ENCODE measurements at regions not wholly inside any gene's neighbourhood (a gene's known extent, or its start where the extent isn't known, plus 50 kb on each side); places are given as distances from the start of the nearest gene placed in this dataset.
"Not testable (repeated sequence)": the region's sequence is repeated elsewhere in the genome, so short reads cannot be mapped to it uniquely, and the experiment has no call there.

DNA sequence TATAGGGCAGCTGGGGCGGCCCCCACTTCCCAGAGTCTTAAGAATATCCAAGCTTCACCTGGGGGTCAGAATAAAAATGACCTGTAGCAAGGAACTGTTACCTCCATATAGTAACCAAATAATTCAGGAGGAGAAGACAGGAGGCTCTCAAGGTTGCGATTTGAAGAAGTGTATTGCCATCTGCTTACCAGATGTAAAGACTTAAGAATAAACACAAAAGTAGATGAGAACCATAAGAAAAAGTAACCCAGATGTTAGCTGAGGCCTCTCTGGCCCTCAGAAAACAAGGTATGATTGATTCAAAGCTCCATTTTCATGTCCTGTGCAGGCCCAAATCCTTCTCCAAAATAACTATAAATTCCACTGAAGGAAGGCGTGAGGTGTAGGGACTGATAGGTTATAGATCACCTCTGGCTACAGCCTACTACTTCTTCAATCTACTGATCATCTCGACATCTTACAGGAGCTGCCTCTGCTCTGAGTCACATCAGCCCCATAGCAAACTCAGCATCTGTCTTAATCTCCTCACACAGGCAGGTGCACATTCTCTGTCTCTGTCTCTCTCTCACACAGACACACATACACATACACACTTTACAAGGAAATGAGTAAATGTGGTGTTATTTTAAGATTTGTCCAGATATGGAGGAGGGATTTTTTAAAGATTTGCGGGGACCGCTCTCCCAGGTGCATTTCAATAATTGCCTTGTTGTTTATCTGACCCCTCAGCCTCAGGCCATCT, 193.9 kb upstream of the EDNRA start:
- TF ChIP-seq, protein P1, sequence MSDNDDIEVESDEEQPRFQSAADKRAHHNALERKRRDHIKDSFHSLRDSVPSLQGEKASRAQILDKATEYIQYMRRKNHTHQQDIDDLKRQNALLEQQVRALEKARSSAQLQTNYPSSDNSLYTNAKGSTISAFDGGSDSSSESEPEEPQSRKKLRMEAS (IDR thresholded peaks at IDR 0.05; ENCODE audit: low read depth, low read length) = no peak
- TF ChIP-seq, protein P2, sequence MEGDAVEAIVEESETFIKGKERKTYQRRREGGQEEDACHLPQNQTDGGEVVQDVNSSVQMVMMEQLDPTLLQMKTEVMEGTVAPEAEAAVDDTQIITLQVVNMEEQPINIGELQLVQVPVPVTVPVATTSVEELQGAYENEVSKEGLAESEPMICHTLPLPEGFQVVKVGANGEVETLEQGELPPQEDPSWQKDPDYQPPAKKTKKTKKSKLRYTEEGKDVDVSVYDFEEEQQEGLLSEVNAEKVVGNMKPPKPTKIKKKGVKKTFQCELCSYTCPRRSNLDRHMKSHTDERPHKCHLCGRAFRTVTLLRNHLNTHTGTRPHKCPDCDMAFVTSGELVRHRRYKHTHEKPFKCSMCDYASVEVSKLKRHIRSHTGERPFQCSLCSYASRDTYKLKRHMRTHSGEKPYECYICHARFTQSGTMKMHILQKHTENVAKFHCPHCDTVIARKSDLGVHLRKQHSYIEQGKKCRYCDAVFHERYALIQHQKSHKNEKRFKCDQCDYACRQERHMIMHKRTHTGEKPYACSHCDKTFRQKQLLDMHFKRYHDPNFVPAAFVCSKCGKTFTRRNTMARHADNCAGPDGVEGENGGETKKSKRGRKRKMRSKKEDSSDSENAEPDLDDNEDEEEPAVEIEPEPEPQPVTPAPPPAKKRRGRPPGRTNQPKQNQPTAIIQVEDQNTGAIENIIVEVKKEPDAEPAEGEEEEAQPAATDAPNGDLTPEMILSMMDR (IDR thresholded peaks at IDR 0.05; ENCODE audit: low read depth, low read length) = no peak
- TF ChIP-seq POLR2A (IDR thresholded peaks at IDR 0.05; ENCODE audit: extremely low read depth, insufficient read length) = no peak
- H3K4me3 ChIP-seq (ENCODE audit: low read depth, low read length) = no peak overlapping the region
- no peak for DNase-seq (ENCODE audit: low read depth)

DNA sequence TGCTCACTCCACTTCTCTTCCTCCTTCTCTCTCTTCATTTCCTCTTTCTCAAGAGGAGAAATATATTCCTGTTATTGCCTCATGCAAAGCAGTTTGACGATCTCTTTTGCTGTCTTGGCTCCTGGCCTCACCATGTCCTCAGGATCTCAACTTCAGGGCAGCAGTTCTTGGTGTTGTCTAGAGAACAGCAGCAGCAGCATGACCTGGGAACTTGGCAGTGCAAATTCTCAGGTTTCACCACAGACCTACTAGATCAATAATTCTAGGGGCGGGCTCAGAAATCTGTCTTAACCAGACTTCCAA, 193.4 kb upstream of the EDNRA start:
- no peak for DNase-seq (ENCODE audit: low read depth)
- no peak for TF ChIP-seq MYC (IDR thresholded peaks at IDR 0.05; ENCODE audit: low read depth, low read length)
- TF ChIP-seq, protein P1 (IDR thresholded peaks at IDR 0.05; ENCODE audit: low read depth, low read length) = no peak
- TF ChIP-seq POLR2A (IDR thresholded peaks at IDR 0.05; ENCODE audit: extremely low read depth, insufficient read length) = no peak
- H3K4me3 ChIP-seq (ENCODE audit: low read depth, low read length) = no peak overlapping the region

DNA sequence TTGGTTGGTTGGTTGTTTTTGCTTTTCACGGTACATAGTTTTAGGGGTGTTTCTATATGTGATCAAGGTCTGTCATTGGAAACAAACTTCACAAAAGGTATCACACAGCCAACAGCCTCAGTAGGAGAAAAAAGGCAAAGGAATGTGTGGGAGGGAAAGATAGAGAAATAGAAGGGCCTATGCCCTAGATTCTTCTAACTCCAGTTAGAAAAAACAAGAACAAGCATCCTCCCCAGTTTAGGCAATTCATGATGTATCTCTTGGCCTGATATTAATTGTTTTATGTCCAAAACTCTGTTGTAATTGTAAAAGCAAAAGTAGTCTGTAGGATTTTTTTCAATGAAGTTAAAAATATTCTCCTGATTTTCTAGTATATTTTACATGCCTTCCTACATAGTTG, 192.4 kb upstream of the EDNRA start:
- DNase-seq (ENCODE audit: low read depth) = no peak
- TF ChIP-seq MYC (IDR thresholded peaks at IDR 0.05; ENCODE audit: low read depth, low read length) (no peak), POLR2A (IDR thresholded peaks at IDR 0.05; ENCODE audit: extremely low read depth, insufficient read length) (no peak)
- TF ChIP-seq, protein P1 (IDR thresholded peaks at IDR 0.05; ENCODE audit: low read depth, low read length) = no peak
- TF ChIP-seq, protein P2 (IDR thresholded peaks at IDR 0.05; ENCODE audit: low read depth, low read length) = no peak
- H3K4me3 ChIP-seq (ENCODE audit: low read depth, low read length) = no peak overlapping the region

DNA sequence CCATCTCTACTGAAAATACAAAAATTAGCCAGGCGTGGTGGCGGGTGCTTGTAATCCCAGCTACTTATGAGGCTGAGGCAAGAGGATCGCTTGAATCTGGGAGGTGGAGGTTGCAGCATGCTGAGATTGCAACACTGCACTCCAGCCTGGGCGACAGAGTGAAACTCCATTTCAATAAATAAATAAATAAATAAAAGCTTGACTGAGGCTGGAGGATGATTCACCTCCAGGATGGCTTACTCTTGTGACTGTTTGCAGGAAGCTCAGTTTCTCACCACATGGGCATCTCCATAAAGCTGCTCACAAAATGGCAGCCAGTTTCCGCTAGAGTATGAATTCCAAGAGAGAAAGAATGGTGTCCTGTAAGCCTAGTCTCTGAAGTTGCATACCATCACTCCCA, 191.7 kb upstream of the EDNRA start:
- TF ChIP-seq, protein P2 (IDR thresholded peaks at IDR 0.05; ENCODE audit: low read depth, low read length) = no peak
- no peak for TF ChIP-seq MYC (IDR thresholded peaks at IDR 0.05; ENCODE audit: low read depth, low read length)
- no peak for TF ChIP-seq POLR2A (IDR thresholded peaks at IDR 0.05; ENCODE audit: extremely low read depth, insufficient read length)
- TF ChIP-seq, protein P1 (IDR thresholded peaks at IDR 0.05; ENCODE audit: low read depth, low read length) = no peak
- no peak overlapping the region for H3K4me3 ChIP-seq (ENCODE audit: low read depth, low read length)
- DNase-seq (ENCODE audit: low read depth) = no peak

DNA sequence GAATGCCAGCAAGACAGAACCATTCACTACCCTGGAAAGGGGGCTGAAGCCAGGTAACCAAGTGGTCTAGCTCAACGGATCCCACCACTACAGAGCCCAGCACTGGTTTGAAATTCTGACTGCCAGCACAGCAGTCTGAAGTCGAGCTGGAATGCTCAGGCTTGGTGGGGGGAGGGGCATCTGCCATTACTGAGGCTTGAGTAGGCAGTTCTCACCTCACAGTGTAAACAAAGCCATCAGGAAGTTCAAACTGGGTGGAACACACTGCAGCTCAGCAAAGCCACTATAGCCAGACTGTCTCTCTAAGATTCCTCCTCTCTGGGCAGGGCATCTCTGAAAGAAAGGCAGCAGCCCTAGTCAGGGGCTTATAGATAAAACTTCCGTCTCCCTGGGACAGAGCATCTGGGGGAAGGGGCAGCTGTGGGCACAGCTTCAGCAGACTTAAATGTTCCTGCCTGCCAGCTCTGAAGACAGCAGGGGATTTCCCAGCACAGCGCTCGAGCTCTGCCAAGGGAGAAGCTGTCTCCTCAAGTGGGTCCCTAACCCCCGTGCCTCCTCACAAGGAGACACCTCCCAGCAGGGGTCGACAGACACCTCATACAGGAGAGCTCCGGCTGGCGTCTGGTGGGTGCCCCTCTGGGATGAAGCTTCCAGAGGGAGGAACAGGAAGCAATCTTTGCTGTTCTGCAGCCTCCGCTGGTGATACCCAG, 188.1 kb upstream of the EDNRA start:
- not testable (repeated sequence) for DNase-seq (ENCODE audit: low read depth); H3K4me3 ChIP-seq (ENCODE audit: low read depth, low read length)

DNA sequence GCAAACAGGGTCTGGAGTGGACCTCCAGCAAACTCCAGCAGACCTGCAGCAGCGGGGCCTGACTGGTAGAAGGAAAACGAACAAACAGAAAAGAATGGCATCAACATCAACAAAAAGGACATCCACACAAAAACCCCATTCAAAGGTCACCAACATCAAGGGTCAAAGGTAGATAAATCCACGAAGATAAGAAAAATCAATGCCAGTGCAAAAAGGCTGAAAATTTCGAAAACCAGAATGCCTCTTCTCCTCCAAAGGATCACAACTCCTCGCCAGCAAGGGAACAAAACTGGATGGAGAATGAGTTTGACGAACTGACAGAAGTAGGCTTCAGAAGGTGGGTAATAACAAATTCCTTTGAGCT, 187.6 kb upstream of the EDNRA start:
- DNase-seq (ENCODE audit: low read depth); H3K4me3 ChIP-seq (ENCODE audit: low read depth, low read length): not testable (repeated sequence)

DNA sequence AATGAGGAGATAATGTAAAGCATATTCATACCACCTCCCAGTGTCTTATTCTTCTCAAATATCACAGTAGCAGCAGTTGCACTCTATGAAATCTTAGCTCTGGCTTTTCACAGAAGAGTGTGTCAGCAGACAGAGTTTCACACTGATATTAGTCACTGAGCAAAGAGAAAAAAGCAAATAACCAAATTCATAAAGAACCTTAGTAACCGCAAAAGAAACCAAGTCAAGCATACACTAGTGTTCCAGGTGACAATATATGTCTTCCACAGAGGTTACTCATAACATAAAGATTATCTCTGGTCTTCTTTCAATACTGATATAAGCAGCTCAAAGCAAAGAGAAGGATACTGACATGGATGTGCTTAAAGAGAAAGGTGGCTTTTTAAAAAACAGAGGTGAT, 181.7 kb upstream of the EDNRA start:
- no peak overlapping the region for H3K4me3 ChIP-seq (ENCODE audit: low read depth, low read length)
- TF ChIP-seq MYC (IDR thresholded peaks at IDR 0.05; ENCODE audit: low read depth, low read length) (no peak), POLR2A (IDR thresholded peaks at IDR 0.05; ENCODE audit: extremely low read depth, insufficient read length) (no peak)
- TF ChIP-seq, protein P2 (IDR thresholded peaks at IDR 0.05; ENCODE audit: low read depth, low read length) = no peak
- TF ChIP-seq, protein P1 (IDR thresholded peaks at IDR 0.05; ENCODE audit: low read depth, low read length) = no peak
- no peak for DNase-seq (ENCODE audit: low read depth)
